ENCODE measurements at regions not wholly inside any gene's neighbourhood (a gene's known extent, or its start where the extent isn't known, plus 50 kb on each side); places are given as distances from the start of the nearest gene placed in this dataset.
"Not testable (repeated sequence)": the region's sequence is repeated elsewhere in the genome, so short reads cannot be mapped to it uniquely, and the experiment has no call there.

DNA sequence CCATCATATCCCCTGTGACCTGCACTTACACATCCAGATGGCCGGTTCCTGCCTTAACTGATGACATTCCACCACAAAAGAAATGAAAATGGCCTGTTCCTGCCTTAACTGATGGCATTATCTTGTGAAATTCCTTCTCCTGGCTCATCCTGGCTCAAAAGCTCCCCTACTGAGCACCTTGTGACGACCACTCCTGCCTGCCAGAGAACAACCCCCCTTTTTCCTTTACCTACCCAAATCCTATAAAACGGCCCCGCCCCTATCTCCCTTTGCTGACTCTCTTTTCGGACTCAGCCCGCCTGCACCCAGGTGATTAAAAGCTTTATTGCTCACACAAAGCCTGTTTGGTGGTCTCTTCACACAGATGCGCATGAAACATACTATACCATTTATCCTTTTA is 279.7 kb upstream of the CHRM3 start:
- DNase-seq: not testable (repeated sequence)

DNA sequence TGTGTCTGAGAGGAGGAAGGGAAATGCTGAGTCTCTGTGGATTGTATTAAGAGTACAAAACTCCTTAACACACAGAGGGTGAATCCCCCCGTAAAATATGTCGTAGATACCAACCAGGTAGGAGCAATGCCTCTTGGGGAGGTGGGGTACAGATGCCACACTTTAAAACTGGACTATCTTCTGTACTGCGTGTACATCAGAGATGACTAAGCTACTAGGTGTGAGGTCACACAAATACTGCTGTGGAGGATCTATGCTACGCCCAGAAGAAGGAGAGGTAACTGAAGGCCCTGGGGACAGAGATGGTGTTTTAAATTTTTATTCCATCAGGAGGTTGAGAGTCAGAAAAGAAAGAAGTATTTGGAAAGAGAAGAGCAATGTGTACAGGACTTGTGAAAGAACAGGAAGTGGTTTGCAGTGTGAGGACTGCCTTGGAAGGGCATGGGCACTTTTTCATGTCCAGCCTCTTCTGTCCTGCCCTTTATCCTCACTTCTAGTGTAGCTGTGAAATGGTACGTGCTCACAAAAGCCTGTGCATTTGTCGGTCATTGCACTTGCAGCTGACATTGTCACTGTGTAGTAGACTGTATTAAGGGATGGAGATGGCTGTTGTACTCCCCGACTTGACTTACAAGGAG is 287.8 kb upstream of the CHRM3 start:
- no peak for DNase-seq

DNA sequence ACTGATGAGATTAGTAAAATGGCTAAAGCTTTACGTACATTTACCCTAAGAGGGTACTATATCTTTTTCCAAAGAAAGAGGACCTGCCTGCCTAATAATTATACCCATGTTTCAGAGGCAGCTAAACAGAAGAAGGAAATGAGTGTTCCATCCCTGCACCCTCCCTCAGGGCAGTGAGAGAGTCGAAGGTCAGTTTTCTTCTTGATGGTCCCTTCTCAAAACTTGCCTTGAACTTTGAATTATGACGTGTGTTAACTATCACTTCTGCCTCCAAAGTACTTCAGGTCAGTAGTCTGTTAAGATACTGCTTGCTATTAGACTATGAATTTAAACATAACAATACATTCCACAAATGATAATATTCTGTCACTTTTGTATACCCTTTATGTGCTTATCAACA is 294.8 kb upstream of the CHRM3 start:
- DNase-seq: no peak

DNA sequence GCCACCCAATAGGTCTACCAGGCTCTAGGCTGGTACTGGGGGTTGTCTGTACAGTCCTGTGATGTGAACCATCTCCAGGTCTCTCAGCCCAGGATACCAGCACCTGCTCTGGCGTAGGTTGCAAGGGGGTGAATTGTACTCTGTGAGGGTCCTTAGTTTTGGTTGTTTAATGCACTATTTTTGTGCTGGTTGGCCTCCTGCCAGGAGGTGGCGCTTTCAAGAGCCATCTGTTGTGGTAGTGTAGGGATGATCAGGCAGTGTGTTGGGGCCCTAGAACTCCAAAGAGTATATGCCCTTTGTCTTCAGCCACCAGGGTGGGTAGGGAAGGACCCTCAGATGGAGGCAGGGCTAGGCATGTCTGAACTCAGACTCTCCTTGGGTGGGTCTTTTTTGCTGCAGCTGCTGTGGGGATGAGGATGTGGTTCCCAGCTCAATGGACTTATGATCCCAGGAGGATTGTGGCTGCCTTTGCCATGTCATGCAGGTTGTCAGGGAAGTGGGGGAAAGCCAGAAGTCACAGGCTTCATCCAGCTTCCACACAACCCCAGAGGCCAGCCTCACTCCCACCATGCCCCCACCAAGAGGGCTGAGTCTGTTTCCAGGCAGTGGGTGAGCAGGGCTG is 301.8 kb upstream of the CHRM3 start:
- no peak for DNase-seq

DNA sequence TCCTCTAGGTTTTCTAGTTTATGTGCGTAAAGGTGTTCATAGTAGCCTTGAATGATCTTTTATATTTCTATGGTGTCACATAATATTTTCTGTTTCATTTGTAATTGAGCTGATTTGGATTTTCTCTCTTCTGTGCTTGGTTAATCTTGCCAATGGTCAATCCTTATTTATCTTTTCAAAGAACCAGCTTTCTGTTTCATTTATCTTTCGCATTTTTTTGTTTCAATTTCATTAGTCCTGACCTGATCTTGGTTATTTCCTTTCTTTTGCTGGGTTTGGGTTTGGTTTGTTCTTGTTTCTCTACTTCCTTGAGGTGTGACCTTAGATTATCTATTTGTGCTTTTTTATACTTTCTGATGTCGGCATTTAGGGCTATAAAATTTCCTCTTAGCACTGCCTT is 304.4 kb upstream of the CHRM3 start:
- not testable (repeated sequence) for DNase-seq

DNA sequence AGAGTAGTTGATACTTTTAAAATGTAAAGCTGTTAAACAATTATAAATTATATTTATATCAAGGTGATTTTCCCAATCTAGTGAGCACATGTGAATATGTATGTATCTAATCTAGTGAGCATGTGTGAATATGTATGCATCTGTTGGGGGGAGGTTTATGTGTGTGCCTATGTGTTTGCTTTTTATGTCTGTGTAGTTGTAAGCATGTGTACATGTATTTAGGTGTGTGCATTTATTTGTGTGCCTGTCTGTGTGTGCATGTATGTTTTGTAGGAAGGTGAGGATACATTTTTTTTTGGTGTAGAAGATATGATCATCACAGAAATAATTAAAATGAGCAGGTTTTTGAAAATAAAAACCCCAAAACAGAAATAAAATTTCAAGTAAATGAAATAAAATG is 318.9 kb upstream of the CHRM3 start:
- DNase-seq: no peak

DNA sequence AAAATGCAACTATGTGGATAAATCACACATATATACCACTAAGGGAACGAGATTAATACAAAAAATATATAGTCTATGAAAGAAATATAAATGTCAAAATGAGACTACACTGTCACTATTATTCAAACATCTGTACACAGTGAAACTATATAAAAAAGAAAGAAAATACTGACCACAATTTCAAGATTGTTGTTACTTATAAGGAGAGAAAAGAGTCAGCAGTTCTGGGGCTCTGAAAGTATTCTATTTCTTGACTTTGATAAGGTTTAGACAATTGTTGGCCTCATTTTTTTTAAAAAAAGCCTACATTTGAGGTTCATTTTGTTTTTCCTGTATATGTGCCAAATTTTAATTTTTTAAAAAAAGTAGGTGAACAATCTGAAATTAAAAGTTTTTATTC is 319.3 kb upstream of the CHRM3 start:
- no peak for DNase-seq

DNA sequence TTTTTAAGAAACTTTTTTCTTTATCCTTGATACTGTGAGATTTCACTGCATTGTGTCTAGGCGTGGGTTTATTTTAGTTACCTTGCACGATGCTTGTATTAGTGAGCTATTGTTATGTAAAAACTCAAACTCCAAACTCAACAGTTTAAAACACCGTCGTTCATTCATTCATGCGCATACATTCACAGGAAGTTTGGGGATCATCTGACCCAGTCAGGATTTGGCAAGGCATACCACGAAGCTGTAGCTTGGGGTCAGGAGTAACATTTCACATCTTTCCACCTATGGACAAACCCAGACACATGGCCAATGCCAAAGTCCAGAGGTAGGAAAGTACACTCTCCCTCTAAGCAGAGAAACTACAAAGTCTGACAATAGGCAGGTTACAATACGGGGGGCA is 324.6 kb upstream of the CHRM3 start:
- no peak for DNase-seq

DNA sequence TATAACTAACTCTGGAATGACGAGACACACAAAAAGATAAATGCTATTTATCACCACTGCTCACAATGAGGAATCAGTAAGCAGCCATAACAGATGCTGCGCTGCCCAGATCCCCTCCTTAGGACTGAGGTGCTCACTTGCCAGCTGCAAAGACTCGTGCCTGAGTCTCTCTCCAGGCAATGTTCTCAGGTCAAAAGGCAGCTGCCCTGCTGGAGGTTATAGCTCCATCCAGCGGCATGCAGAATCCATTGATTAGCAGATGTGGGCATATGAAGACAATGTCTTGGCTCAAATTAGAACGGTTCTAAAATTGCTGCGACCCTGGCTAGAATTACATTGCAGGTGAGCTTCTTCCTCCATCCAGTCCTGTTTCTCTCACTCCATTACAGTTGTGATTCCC is 328.2 kb upstream of the CHRM3 start:
- no peak for DNase-seq

DNA sequence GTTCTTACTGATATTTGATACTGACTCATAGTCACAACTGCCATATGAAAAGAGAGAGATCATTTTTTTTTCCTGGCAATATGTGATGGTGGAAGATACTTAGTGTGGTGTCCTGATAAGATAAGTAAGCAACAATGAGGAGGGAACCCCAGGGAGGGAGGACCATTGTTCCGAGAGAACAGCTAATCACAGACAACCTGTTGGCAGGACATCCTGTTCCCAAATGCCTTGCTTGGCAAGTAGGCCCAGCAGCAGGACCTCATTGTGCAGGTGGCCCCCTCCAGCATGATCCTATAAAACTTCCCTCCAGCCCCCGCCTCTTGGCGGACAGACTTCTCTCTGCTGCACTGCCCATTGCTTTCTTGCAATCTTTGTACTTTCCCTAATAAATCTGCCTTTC is 329.4 kb upstream of the CHRM3 start:
- DNase-seq: no peak

DNA sequence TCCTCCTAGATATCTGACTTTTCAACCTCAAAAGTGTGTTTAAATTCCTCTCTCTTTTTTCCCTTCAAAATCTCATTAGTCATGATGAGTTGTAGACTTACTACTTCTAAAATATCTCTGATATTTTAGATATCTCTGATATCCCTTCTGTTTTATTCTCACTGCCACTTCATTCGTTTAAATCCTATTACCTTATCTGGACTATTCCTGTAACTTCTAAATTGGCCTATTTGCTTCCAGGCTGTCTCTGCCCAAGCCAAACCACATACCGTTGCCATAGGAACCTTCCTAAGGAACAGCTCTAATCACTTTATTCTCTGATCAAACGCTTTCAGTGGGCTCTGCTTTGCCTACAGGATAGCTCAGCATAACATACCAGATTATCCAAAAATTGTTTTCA is 333.1 kb upstream of the CHRM3 start:
- no peak for DNase-seq

DNA sequence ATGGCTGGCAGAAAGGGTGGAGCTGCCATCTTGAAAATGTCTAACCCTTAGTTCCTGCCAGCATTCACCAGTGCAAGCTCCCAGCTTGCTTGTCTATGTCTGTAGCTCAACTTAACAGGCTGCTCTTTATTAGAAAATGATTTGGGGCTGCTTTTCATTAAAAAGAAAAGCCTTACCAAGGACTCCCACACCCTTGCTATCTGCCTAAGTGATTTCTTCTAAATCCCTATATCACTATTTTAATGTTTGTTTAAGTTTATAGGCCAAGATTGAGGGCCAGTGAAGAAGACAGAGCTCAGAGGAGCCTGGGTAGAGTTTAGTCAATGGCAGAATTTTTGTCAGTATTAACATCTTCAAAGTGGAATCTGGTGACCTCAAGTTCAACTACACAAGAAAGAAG is 336.8 kb upstream of the CHRM3 start:
- DNase-seq: no peak

DNA sequence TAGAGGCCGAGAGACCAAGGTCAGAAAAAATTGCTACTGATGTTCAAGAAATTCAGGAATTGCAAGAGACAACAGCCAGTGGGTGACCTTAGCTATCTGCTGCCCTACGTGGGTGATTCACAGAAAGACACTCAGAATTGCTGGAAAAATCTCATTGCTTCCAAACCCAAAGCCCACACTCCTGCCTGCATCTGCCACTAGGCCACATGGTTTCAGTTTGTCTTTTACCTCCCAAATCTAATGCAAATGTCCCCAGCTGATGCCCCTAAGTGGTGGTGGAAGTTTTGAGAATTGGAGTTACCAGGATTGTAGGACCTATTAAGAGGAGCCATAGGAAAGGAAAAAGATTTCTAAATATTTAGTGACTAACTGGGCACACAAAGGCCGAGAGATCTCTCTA is 341.5 kb upstream of the CHRM3 start:
- DNase-seq: no peak

DNA sequence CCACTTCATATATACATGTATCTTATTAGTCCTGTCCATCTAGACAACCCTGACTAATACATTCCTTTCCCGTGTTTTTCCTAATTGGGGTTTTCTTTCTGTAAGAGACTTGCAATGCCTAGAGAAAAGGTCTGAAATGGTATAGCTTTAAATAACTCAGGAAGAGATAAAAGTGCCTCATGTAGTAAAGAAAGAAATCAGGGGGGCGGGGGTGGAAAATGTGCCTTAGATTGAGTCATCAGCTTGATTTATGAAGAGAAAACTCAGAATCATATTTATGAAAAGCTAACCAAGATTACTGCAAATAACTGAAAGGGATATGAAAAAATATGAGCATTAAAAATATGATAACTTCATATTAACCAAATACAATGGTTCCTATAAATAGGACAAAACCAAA is 345.8 kb upstream of the CHRM3 start:
- DNase-seq: no peak

DNA sequence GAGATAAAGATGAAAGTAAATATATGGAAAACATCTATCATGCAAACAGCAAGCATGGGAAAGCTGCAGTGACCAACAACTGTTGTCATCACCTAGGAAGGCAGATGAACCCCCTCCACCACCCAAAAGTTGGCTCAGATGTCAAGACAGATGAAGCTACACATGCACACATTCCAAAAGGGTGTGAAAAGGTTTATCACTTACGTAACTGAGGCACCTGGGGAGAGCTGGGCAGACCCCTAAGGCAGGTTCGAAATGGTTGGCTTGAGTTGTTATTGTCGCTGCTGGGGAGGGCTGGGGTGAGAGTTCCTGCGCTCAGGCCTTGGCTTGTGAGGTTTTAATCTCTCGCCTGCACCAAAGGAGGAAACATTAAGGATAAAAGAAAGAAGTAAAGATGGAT is 355.1 kb upstream of the CHRM3 start:
- no peak for DNase-seq

DNA sequence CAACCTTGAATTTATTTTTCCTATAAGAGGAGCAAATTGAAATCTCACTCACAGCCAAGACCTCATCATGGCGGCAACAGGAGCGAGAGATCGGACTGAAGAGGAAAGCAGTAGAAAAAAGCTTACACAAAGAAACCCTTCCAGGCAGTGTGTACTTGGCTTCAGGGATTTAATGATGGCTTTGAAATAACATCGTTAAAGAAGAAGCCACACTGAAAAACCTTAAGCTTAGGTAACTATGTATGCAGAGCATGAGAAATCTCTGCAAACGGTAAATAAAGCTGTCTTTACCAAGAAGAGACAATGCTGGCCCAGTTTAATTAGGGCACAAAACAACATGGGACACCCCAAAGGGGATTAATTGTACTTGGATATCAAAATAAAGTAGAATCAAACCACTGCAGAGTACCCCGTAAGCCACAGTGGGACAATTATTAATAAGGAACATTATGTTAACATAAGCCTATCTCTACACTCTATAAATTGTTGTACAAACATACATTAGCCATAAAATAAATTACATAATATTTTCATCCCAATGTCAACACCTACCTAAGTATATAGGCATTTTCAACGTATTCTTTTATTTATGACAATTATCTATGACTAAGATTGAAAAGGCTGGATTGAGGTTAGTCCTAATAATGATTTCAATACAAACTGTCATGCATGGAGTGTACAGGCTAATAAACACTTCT is 360.2 kb upstream of the CHRM3 start:
- DNase-seq: no peak

DNA sequence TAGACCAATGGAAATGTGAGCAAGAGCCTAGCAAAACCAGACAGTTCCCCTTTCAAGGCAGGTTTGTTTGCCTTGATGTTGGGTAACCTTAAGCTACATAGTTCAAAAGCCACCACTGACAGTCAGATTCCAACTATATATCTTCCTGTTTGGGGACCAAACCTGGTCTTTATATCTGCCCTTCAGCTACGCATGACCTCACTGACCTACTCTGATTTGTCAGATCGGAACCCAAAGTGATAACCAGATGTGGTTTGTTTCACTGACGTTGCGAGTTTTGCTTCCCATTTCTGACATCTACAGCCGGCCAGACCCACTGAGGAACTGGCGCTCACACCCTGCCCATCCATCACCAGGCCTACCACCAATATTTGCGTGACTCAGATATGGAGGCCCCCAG is 361.1 kb upstream of the CHRM3 start:
- no peak for DNase-seq

DNA sequence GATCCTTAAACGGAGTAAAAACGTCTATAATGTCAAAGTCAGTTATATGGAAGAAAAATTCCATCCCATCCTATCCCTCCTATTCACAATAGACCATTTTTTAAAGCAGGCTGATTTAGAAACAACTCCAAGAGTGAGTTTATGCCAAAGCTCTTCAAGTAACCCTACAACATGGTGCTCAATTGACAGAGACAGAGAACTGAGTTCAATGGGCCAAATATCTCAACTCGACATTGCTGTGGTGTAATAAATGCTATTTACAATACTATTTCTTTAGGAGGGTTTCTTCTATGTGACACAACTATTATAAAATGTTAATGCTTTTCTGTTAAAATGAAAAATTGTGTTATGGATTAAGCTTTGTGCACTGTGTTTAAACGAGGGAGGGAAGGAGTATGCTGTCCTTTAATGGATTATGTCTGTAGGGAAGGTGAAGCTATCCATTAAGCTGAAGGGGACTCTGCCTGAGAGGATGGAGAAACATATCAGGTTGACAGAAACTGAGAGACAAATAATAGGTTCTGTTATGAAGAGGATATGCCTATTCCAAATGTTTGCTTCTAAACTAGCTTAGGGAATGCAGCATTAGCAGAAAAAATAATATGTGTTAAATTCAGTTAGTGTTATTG is 362.5 kb upstream of the CHRM3 start:
- DNase-seq: no peak

DNA sequence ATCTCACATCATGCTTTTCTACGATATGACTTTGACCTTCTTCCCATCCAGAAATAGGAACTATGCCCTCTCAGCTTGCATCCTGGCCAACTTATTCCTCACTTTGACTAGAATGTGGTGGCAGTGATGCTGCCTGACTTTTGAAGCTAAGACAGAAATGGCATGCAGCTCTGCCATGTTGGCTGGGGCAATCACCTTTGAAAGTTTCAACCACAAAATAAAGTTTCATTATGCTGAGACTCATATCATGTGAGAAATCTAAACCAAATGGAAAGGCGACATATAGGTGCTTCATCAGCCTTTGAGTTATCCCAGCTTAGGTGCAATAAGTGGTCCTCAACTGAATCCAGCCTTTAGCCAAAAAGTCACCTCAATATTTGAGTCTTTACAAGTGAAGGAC is 370.0 kb upstream of the CHRM3 start:
- no peak for DNase-seq

DNA sequence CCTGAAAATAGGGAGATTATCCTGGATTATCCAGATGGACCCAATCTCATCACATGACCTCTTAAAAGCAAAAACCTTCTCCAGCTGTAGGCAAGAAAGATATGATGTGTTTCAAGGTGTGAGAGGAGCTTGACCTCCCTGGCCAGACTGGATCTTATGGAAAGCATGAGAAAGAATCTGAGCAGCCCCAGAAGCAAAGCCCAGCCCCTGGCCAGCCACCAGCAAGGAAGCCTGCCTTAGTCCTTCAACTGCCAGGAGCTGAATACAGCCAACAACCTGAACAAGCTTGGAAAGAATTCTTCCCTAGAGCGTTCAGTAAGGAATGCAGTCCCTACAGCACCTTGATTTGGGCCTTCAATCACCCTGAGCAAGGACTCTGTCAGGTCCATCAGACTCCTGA is 375.0 kb upstream of the CHRM3 start:
- no peak for DNase-seq

DNA sequence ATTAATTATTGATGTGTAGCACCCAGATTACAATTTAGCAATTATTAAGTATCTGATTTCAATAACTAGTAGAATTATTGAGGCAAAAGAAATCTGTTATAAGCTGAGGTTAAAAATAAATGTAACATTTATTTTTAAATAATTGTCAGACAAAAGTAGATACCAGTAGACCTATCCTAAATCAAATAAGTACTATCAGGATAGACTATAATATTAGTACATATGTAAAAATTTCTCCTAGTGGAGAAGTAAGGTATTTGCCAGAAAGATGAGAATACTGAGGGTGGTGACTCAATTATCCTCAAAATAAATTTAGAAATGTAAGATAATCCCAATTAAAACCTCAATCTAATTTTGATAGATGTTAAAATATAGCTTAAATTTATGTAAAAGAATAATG is 377.8 kb upstream of the CHRM3 start:
- no peak for DNase-seq

DNA sequence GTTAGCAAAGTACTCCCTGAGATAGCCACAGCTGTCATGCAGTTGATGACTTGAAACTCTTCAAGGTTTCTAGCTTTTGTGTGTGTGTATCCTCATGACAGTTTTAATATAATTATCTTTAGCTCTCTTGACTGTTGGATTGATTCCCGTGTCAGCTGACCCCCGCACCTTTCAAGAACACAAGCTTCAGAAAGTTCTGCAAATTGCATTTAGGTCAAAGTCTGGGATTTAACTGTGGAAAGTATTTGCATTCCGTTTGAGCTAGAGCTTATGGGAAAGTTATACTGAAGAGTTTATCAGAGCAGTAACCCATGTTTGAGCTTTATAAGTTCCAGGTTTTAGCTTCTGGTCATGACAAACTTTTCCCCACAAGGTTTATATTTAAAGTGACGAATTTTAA is 380.1 kb upstream of the CHRM3 start:
- no peak for DNase-seq

DNA sequence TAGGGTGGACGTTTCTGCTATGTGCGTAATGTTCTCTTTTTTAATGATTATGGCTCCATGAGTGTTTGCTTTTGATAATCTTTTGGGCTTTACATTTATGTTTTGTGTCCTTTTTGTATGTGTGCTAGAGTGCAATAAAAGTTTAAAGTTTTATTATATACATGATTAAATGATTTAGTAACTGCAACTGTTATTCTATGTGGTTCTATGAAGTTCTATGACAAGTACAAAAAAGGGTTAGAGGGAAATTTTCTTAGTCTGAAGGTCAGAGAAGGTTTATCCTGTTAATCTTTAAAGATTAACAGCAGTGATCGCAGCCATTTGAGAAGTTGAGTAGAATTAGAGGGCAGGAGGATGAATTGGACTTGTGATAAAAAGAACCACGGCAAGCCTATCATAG is 386.4 kb upstream of the CHRM3 start:
- no peak for DNase-seq

DNA sequence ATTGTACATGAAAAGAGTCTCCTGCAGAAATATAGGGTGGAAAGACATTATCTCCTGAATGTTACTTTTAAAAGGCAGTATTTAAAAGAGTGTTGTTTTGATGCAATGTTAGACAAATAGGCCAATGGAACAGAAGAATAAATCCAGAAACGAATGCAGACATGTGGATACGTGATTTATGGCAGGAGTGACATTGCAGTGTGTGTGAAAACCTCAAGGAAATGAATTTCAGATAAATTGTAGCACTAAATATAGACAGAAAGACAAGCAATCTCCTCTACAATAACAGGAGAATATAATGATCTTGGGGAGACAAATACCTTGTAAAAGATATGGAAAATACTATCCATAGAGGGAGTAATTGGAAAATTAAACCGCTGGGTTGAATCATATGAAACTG is 387.8 kb upstream of the CHRM3 start:
- no peak for DNase-seq

Measured in NCI-H2171 (cell line).